Panc1 (cell line): ENCODE measurements at regions not wholly inside any gene's neighbourhood (a gene's known extent, or its start where the extent isn't known, plus 50 kb on each side); places are given as distances from the start of the nearest gene placed in this dataset.

Experiments used
- ATAC-seq: fragments of 200-7000 bp; cut with Tn5 transposase; 2 replicates; pipeline ENCODE4 v1.9.1; 2020; ENCODE audit warnings: mild to moderate bottlenecking, moderate library complexity
- BruUV-seq: library from RNA; stranded (reverse); fragments of 400-500 nt; replicated peaks from 2 replicates; lab custom pipeline; 2021; lab: Mats Ljungman, UMichigan
- CTCF ChIA-PET: fragments of 300-600 bp; sonication (Branson Sonifier 250); formaldehyde crosslinking; loops from one replicate; lab custom pipeline; 2022; ENCODE audit warnings: antibody characterized with exemption; lab: Charles Lee
- POLR2A ChIA-PET: fragments of 300-600 bp; sonication (Branson Sonifier 250); formaldehyde crosslinking; loops from one replicate; lab custom pipeline; 2022; ENCODE audit warnings: antibody characterized with exemption; lab: Charles Lee
- DNase-seq: peaks from one replicate; pipeline ENCODE4 v3.0.0-alpha.2; 2010; ENCODE audit warnings: low read depth, low spot score
- H3K27ac ChIP-seq: 2 replicates; pipeline ENCODE4 v1.5.1; 2011; ENCODE audit warnings: mild to moderate bottlenecking, low read length, inconsistent platforms
- H3K27me3 ChIP-seq: fragments of 200-500 bp; sonication (Bioruptor generic); 2 replicates; pipeline ENCODE4 v1.6.0; 2014; ENCODE audit warnings: low read length, inconsistent platforms; ENCODE audit not compliant: control insufficient read depth, insufficient read depth
- H3K36me3 ChIP-seq: fragments of 200-500 bp; sonication (Bioruptor generic); 2 replicates; pipeline ENCODE4 v1.5.1; 2014; ENCODE audit warnings: inconsistent platforms, mild to moderate bottlenecking, low read length, moderate library complexity; ENCODE audit not compliant: control insufficient read depth, insufficient read depth
- H3K4me1 ChIP-seq: 2 replicates; pipeline ENCODE4 v1.5.1; 2011; ENCODE audit warnings: inconsistent platforms, mild to moderate bottlenecking, low read length, moderate library complexity; ENCODE audit not compliant: control insufficient read depth, insufficient read depth
- H3K4me3 ChIP-seq, 2 experiments: 2 replicates each; pipeline ENCODE4 v1.5.1; 2011 to 2012; ENCODE audit warnings: low read depth in 2 of 2, low read length in 2 of 2, mild to moderate bottlenecking in 2 of 2, inconsistent platforms in 1 of 2, moderate library complexity in 1 of 2
- H3K9me3 ChIP-seq: fragments of 200-500 bp; sonication (Bioruptor generic); 2 replicates; pipeline ENCODE4 v1.5.1; 2014; ENCODE audit warnings: low read depth, mild to moderate bottlenecking, inconsistent platforms, low read length, moderate library complexity; ENCODE audit not compliant: control insufficient read depth, insufficient read depth
- POLR2AphosphoS5 ChIP-seq: IDR thresholded peaks from 2 replicates; pipeline ENCODE4 v1.6.1; 2012; ENCODE audit warnings: mild to moderate bottlenecking, low read depth, low read length, moderate library complexity
- SIN3A ChIP-seq: IDR thresholded peaks from 2 replicates; pipeline ENCODE4 v1.6.1; 2012; ENCODE audit warnings: low read depth, mild to moderate bottlenecking, low read length, moderate library complexity, borderline replicate concordance; ENCODE audit not compliant: insufficient read depth
- TCF7L2 ChIP-seq: IDR thresholded peaks from 2 replicates; pipeline ENCODE4 v1.6.1; 2011; ENCODE audit warnings: mild to moderate bottlenecking, low read depth, low read length, inconsistent platforms
- in situ Hi-C: cut with HindIII; loops from 2 replicates; pipeline ENCODE4 v1.10.0; 2016; ENCODE audit warnings: low sequenced_read_pairs, low pct_unique_long_range_greater_than_20kb
- intact Hi-C: fragments of 100-400 bp; cut with micrococcal nuclease; formaldehyde crosslinking; loops from one replicate; pipeline ENCODE4 v1.10.0; 2022; ENCODE audit not compliant: unreplicated experiment
- TF ChIP-seq, protein P1 (sequence below): fragments of 450-650 bp; IDR thresholded peaks from 2 replicates; pipeline ENCODE4 v1.5.1; 2017; ENCODE audit warnings: mild to moderate bottlenecking
- TF ChIP-seq, protein P2 (sequence below), 2 experiments: IDR thresholded peaks; 2 replicates each; pipeline ENCODE4 v1.6.1; 2011 to 2012; ENCODE audit warnings: low read depth in 2 of 2, control low read depth in 1 of 2, low read length in 1 of 2, mild to moderate bottlenecking in 1 of 2, moderate library complexity in 1 of 2; ENCODE audit not compliant: insufficient read depth in 1 of 2

DNA sequence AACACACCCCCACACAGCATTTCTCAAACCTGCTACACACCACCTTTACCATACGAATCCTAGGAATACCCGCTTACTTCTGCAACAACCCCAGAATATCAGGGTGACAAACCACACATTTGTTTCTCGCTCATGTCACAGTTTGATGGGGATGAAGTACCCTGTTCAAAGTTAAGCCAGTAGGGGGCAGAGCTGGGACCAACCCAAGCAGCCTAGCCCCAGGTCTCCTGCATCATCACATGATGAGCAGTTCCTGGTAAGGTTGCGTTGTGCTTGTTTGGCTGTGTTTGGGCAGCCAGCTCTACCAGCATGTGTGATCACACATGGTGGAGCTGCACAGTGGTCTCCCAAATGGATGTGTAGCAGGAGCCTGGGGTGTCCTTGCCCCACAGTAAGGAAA, 103.6 kb upstream of the C16orf82 start:
- in situ Hi-C loops: no loop called here
- BruUV-seq: no TSS peak
- TF ChIP-seq, protein P1, sequence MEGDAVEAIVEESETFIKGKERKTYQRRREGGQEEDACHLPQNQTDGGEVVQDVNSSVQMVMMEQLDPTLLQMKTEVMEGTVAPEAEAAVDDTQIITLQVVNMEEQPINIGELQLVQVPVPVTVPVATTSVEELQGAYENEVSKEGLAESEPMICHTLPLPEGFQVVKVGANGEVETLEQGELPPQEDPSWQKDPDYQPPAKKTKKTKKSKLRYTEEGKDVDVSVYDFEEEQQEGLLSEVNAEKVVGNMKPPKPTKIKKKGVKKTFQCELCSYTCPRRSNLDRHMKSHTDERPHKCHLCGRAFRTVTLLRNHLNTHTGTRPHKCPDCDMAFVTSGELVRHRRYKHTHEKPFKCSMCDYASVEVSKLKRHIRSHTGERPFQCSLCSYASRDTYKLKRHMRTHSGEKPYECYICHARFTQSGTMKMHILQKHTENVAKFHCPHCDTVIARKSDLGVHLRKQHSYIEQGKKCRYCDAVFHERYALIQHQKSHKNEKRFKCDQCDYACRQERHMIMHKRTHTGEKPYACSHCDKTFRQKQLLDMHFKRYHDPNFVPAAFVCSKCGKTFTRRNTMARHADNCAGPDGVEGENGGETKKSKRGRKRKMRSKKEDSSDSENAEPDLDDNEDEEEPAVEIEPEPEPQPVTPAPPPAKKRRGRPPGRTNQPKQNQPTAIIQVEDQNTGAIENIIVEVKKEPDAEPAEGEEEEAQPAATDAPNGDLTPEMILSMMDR: peak; percentile 20; the same call in 1 of the 2 replicates
- TF ChIP-seq TCF7L2: no peak
- Histone ChIP-seq H3K27ac (no peak overlapping the region), H3K9me3 (no peaks in the 10 kb centered on the region), H3K36me3 (no peaks in the 10 kb centered on the region), H3K27me3 (peaks cover 2% of the 10 kb centered on the region), H3K4me1 (no peaks in the 10 kb centered on the region), H3K4me3 (no peak overlapping the region)
- ChIA-PET POLR2A (no interaction called here), CTCF (no interaction called here)
- intact Hi-C loops: no loop called here
- no peak for DNase-seq
- no peak for ATAC-seq

DNA sequence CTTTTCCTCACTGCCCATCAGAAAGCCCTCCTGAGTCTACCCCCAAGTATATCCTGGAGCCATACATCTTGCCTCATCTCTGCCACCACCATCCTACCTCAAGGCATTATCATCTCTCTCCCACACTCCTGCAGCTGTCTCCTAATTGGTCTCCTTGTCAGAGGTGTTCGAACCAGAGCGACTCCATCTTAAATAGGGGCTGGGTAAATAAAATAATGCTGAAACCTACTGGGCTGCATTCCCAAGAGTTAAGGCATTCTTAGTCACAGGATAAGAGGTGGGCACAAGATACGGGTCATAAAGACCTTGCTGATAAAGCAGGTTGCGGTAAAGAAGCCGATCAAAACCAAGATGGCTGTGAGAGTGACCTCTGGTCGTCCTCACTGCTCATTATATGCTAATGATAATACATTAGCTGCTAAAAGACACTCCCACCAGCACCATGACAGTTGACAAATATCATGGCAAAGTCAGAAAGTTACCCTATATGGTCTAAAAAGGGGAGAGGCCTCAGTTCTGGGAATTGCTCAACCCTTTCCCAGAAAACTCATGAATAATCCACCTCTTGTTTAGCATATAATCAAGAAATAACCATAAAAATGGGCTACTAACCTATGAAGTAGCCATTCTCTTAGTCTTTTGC, 97.0 kb upstream of the C16orf82 start:
- TF ChIP-seq, protein P2, sequence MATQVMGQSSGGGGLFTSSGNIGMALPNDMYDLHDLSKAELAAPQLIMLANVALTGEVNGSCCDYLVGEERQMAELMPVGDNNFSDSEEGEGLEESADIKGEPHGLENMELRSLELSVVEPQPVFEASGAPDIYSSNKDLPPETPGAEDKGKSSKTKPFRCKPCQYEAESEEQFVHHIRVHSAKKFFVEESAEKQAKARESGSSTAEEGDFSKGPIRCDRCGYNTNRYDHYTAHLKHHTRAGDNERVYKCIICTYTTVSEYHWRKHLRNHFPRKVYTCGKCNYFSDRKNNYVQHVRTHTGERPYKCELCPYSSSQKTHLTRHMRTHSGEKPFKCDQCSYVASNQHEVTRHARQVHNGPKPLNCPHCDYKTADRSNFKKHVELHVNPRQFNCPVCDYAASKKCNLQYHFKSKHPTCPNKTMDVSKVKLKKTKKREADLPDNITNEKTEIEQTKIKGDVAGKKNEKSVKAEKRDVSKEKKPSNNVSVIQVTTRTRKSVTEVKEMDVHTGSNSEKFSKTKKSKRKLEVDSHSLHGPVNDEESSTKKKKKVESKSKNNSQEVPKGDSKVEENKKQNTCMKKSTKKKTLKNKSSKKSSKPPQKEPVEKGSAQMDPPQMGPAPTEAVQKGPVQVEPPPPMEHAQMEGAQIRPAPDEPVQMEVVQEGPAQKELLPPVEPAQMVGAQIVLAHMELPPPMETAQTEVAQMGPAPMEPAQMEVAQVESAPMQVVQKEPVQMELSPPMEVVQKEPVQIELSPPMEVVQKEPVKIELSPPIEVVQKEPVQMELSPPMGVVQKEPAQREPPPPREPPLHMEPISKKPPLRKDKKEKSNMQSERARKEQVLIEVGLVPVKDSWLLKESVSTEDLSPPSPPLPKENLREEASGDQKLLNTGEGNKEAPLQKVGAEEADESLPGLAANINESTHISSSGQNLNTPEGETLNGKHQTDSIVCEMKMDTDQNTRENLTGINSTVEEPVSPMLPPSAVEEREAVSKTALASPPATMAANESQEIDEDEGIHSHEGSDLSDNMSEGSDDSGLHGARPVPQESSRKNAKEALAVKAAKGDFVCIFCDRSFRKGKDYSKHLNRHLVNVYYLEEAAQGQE (IDR thresholded peaks at IDR 0.05; ENCODE audit: insufficient read depth in 1 of 2, low read depth in 2 of 2, low read length in 1 of 2): no peak
- no peak for TF ChIP-seq POLR2AphosphoS5
- ChIA-PET CTCF (no interaction called here), POLR2A (no interaction called here)
- H3K36me3 ChIP-seq: no peaks in the 10 kb centered on the region
- intact Hi-C loops (no loop called here), in situ Hi-C loops (no loop called here)
- BruUV-seq: no TSS peak
- no peaks in the 10 kb centered on the region for H3K27me3 ChIP-seq
- DNase-seq (no peak), ATAC-seq (no peak)
- no peak overlapping the region for H3K27ac ChIP-seq
- no peaks in the 10 kb centered on the region for H3K9me3 ChIP-seq
- H3K4me1 ChIP-seq: no peaks in the 10 kb centered on the region
- H3K4me3 ChIP-seq: no peak overlapping the region

DNA sequence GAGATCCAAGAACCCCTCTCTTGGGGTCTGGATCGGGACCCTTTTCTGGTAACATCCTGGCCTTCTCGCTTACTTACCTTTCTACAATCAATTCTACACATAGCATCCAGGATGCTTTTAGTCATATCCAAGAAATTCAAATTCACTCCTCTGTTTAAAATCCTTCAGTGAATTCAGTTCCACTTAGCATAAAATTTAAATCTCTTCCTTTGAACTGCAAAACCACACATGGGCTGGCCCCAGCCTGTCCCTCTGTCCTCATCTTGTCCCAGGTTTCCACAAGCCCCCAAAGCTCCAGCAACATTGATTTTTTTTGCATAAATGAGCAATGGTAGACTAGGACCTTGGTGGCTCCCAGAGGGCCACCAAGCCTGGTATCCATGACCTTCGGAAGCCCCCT, 96.4 kb upstream of the C16orf82 start:
- BruUV-seq: no TSS peak
- TF ChIP-seq TCF7L2: no peak
- TF ChIP-seq, protein P1: no peak
- no peak for TF ChIP-seq SIN3A
- no peak for TF ChIP-seq POLR2AphosphoS5
- TF ChIP-seq, protein P2 (IDR thresholded peaks at IDR 0.05; ENCODE audit: insufficient read depth in 1 of 2, low read depth in 2 of 2, low read length in 1 of 2): no peak

More for the DNA sequence above, 96.4 kb upstream of the C16orf82 start:
- no peak for ATAC-seq
- in situ Hi-C loops: no loop called here
- intact Hi-C loops: no loop called here
- ChIA-PET CTCF (no interaction called here), POLR2A (no interaction called here)
- no peaks in the 10 kb centered on the region for H3K9me3 ChIP-seq
- no peak for DNase-seq
- H3K27me3 ChIP-seq: peaks cover 3% of the 10 kb centered on the region; the same call in 1 of the 2 replicates
- H3K4me3 ChIP-seq: no peak overlapping the region
- no peaks in the 10 kb centered on the region for H3K4me1 ChIP-seq
- no peak overlapping the region for H3K27ac ChIP-seq
- H3K36me3 ChIP-seq: no peaks in the 10 kb centered on the region
